SK-N-DZ (cell line): ENCODE measurements at regions not wholly inside any gene's neighbourhood (a gene's known extent, or its start where the extent isn't known, plus 50 kb on each side); places are given as distances from the start of the nearest gene placed in this dataset.

ENCODE experiments used
- DNase-seq: peaks from one replicate; pipeline ENCODE4 v3.0.0-alpha.2; 2015; ENCODE audit warnings: low spot score

DNA sequence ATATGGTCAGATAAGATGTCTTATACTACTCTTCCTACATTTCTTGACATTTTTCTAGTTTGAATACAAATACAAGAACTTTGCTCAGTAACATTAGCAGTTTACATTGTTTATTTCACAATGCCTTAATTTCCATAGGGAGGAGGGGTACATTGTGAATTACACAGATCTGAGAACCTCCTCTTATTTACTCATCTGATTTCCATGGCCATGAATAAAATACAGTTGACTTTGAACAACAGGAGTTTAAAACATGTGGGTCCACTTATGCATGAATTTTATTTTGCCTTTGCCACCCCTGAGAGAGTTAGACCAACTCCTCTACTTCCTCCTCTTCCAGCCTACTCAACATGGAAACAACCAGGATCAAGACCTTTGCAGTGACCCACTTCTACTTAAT, 67.7 kb downstream of the MGST1 start:
- DNase-seq = no peak

DNA sequence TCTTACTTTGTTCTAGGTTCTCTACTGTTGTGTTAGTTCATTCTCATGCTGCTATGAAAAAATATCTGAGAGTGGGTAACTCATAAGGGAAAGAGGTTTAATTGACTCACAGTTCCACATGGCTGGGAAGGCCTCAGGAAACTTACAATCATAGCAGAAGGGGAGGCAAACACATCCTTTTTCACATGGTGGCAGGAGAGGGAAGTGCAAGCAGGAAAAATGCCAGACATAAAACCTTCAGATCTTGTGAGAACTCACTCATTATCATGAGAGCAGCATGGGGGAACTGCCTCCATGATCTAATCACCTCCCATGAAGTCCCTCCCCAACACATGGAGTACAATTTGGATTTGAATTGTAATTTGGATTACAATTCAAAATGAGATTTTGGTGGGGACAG, 69.6 kb downstream of the MGST1 start:
- no peak for DNase-seq

DNA sequence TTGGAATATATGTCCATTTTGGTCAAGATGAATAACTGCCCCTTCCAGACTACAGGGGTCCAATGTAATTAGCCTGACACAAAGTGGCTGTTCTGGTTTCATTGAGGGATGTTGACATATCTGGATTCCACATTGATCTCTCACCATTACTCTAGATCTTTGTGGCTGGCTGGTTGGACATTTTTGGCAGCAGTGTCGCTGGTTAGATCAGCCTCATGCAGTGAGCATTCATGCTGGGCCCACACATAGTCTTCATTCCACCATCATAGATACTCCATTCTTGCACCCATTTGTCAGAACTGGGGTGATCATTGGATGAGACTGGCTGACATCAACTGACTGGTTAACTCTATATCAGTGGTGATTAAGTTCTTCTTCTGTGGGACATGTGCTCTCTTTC, 74.4 kb downstream of the MGST1 start:
- no peak for DNase-seq

DNA sequence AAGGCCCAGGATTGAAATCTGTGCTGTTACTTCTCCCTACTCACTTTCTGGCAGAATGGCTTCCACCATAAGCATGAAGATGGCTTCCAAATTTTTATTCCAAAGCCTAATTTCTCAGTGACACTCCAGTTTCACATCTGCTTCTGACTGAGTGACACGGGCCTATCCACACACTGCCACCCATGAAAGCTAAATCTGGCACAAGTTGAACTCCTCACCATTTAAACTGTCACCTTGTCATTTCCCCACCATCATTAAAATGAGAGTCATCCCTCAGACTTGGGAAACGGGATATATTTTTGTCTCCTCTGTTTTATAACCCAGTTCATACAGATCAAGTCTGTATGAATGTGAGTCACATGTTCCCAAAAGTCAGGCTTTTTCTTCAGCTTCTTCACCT, 77.1 kb downstream of the MGST1 start:
- DNase-seq = no peak

DNA sequence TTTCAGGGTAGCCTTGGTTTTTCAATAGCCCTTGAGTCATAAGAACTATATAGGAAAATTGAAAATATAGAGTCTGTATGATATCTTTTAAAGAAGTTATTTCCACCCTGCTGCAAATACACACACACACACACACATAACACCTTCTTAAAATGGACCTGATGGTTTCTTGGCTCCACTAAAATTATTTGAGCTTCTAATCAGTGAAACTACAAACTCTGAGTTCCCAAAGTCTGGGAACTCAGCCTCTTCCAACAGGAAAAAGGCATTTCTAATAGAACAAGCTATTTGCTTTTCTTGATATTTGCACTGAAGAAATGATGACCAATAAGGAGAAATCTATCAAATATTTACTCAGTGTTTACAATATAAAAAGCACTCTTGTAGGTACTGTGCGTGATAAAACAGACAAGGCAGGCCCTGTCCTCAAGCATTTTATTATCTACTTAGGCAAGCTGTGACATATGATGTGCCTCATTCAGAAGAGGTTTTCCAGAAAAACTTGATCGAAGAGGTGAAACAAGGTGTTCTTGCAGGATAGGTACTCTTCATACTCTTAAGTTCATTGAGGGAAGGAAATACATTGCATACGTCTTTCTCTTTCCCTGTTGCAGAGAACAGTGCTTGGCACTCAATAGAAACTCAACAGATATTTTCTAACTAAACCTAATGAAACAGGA, 88.6 kb downstream of the MGST1 start:
- no peak for DNase-seq

DNA sequence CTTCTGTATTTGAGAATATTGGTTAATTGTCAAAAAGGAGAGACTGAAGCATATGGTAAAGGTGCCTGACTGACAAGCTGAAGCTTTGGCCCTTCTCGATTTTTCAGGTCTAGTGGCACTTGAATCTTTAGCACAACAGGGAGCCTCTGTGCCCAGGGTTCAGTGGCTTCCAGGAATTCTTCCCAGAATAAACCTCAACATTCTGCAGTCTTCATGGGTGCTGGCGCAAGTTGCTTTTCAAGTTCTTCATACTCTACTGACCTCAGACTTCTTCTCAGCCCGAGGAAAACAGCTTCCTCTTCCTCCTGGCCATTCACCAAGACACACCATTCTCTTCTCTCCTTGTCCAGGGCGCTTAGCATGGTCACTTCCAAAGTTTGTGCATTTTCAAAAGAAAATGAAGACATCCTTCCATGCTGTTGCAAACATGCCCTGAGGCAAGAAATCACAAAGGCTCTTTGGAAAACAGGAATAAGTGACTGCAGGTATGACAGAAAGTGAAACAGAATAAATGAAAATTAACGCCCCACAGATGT, 89.9 kb downstream of the MGST1 start:
- no peak for DNase-seq

DNA sequence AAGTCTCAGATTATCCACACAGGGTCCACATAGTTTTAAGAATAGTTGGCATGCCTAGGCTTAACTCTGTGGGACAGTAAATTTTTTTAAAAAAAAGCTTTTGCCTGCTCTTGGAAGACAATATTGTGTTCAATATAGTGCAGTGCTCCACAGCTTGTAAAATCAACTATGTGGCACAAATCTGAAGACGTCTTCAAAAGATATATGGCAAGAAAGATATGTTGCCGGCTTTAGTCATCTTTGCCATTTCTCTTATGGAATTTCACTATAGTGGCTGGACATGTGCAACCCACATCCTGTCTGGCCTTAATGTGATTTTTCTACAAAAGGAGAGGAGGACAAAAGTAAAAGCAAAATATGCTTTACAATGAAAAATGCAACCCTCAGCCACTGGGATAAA, 90.5 kb downstream of the MGST1 start:
- DNase-seq = no peak

DNA sequence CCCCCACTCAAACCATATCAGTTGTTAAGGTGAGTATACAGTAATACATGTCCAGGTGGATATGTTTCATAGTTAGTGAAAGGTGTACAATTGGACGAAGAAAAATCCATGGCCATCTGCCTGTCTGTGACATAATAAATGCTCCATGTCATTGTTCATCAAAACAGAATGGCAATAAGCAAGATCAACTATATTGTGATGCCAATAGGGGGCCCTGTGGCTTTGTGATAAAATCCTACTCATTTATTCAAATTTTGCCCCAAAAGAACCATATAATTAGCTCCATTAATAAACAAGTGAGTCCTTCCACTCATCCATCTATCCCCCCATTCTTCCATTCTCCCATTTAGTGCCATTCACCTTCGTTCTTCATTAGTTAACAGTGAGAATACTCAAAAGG, 102.0 kb downstream of the MGST1 start:
- DNase-seq = no peak

DNA sequence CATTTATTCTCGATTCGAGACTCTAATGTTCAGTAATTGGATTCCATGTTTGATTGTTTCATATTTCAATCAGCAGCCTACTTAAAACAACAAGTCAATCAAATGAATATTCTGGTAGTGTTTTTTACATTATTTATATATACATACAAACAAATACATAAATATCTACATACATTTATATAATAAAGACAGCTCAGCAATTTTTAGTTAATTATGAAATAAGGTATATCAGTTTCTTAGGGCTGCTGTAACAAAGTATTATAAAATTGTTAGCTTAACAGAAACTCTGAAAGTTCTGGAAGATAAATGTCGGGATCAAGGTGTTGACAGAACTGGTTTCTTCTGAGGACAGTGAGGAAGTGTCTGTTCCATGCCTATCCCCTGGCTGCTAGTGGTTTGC, 105.9 kb downstream of the MGST1 start:
- no peak for DNase-seq

DNA sequence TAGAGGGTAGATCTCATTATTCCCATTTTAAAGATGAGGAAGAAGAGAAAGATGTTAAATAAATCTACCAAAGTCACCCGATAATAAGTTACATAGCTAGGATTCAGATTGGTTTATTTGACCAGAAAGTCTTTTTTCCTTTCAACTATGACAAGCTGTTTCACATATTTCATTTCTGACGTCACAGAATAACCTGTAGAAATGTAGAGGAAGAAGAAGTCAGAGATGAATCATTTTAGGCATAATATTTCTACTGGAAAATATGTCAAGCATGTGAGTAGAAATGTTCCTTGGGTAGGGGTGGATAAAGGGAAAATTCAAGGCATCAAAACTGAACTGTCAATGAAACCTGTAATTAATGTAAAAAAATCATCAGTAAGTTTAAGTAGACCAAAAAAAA, 107.0 kb downstream of the MGST1 start:
- DNase-seq = no peak

DNA sequence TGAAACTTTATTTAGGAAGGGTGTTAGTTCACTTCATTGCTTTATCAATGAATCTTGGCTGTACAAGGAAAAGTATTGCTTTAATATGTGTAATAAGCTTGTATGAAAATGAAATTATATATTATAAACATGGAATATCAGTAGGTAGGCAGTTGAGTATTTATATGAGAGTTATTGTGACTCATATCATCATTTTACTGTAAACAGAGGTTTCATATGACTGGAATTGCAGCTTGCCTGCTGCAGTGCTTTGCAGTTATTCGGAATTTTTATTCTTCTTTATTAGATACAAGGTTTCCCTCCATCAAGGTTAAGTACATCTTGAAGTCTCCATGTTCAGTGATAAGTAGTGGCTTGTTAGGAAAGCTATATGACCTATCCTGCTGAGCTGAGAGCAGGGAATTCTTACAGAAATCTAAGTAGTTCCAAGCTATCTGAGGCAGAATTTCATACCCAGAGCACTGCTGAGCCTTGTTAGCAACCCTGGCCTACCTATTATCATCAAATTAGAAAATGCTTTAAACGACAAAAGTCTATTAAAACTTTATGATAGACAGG, 111.2 kb downstream of the MGST1 start:
- DNase-seq = no peak

DNA sequence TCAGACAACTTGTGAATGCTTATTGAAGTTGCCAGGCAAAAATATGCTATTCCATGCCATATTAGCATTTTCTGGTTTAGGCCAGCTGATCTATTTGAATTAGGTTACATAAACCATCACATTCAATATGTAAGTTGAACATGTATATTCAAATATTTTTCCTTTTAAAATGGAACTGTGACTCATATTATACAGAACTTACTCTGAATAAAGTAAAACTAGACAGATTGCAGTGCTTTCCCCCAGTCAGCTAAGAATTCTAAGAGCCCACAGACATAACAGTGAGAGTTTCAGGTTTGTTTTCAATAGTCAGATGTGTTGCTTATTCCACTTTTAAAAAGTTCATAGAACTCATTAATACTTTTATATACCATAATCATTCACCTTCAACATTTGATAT, 119.8 kb downstream of the MGST1 start:
- no peak for DNase-seq

DNA sequence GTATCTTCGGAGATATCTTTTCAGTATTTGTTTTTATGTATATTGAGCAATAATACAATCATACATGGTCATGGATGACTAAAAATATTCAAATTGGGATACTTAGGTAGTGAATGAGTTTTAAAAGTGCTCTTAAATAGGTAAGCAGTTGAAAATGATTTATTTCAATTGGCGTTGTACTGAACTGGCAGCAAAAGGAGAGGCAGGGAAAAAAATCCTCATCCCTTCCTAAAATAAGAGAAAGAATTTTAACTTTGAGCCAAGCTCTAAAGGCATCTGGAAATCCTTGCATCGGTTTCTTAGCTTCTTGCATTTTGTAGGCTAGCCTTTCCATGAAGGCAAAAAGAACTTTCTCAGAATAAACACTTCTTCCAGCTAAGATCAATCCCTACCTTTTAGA, 125.2 kb downstream of the MGST1 start:
- DNase-seq = no peak

DNA sequence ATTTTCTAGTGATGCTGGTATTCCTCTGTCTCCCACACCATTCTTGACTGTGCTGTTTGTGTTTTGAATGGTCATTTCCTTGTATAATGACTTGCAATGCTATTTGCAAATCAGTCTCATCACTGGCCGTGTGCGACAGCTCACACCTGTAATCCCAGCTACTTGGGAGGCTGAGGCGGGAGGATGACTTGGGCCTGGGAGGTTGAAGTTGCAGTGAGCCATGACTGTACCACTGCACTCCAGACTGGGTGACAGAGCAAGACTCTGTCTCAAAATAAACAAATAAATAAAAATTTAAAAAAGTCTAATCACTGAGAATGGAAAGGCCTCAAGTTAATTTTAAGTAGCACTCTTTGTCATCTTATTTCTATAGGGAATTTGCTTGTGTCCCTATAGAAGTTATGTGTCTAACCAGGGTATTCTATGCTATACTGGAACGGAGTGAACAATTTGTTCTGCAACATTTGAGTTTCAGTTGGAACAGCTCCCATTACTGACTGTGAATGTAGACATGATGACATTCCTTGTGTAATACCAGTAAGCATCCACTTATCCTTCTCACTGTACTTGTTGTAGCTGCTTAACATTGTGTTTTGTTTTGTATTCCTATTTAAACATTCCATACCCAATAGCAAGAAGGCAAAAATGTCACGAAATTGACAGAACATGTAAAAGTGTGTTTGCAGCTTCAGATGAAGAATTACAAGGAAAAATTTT, 126.3 kb downstream of the MGST1 start:
- DNase-seq = no peak

DNA sequence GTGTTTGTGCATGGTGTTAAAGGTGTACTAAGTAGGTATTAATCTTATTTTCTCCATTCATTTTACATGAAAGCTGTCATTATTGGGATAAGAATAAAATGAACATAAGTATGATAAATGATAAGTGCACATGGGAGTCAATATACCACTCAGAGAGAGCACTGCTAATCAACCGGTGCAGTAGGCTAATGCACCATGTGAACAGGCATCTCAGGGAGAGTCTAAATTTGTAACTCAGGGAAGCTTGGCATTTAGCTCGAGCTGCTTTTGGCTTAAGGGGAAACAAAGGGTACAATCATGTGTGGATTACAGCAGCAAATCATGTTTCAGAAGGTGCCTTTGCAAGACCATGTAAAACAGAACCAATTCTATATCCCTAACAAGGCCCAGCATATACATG, 127.4 kb downstream of the MGST1 start:
- DNase-seq = no peak

DNA sequence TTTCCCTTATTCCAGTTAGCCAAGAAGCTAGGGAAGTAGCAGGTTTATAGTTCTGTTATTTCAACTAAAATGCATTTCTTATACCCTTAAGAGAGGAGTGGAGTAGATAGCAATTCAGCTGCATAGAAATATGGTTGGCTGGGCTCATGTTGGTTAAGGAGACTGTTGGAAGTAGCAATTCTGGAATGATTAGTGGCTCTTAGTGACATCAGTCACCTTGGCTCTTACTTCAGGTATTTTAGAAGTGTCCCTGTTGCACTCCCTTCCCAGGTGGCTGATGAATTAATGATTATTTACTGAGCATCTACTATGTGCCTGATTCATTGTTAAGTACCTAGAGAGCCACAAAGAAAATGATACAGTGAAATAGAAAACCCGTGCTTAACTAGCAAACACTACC, 128.1 kb downstream of the MGST1 start:
- no peak for DNase-seq

DNA sequence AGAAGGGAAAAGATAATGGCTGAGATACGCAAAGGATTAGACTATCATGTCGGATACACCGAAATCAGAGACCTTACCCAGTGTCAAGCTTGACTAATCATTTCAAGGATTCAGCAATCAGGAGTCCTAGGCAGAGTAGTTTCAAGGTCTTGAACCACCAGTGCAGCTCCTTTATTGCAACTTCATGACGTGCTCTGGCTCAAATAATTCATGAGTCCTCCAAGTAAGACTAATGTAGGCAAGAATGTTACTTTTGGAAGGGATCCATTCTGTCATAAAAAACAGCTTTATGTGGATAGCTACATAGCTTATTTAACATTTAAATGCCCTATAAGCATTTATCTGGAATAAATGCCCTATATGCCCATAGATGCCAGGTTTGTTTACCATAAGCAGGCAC, 123.2 kb downstream of the LMO3 start:
- DNase-seq = no peak

DNA sequence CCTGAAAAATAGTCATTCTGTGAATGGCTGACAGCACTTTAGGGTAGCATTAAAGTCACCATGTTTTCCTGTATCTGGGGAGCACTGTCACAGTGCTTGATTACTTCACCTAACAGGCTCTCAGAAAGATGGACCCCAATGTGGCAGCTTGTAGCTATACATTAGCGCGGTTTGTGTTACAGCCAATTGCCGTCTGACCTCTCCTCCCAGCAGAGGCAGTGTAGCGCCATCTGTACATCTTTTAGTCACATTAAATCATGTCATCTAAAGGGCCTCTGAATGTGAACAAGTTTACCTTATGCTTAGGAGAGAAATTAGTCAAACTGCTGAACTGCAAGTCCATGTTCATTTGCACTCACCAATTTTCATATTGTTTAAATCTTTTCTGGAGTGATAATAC, 113.7 kb downstream of the LMO3 start:
- peak; percentile 11 for DNase-seq

DNA sequence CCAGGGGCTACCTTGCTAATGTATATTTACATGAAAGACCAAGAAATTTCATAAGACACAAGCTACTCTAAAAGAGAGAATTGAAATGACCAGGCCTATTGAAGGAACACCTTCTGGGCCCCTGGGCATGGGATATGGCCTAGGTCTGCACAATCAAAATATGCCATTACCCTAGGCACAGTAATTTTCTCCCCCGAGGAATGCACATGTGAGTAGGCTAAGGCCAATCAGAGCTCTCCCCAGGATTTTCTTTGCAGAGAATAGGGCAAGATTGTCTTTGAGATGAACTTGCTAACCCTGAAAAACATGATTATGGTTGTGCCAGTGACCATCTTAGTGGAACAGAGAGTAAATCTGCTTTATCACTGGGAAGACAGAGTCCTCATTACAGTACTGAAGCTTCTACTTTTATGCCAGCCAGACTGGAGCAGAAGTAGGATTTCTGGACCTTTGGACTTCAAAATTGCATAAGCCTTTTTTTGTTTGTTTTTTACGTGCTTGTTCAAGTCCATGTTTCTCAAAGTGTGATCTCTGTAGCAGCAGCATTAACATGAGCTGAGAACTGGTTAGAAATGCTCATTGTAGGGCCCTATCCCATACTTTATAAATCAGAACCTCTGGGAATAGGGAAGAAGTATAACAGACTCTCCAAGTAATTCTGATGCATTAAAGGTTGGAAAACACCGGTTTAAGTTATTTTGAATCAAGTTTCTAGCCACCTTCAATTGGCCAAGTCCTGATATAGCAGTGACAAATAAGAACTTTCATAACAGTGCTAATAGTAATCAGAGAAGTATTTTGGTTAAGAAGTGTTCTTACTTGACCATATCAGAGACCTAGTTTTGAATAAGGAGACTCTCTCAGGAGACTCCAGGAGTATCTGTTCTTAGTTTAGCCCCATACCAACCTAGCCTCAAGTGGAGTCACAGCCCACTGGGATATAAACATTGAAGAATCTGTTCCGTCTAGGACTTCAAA, 112.9 kb downstream of the LMO3 start:
- no peak for DNase-seq

DNA sequence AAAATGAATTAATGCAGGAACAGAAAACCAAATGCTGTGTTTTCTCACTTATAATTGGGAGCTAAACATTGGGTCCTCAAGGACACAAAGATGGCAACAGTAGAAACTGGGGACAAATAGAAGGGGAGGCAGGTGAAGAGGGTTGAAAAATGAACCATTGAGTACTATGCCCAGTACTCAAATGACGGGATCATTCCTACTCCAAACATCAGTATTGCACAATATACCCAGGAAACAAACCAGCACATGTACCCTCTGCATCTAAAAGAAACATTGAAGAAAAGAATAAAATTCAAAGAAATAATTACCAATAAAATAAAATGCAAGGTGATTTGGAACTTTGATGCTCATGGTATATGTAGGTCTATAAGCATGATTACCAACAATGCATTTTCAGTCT, 110.8 kb downstream of the LMO3 start:
- no peak for DNase-seq
